Activated CD8-positive, alpha-beta memory T cell treated with anti-CD3 and anti-CD28 coated beads, Interleukin-2, amount 50 U/mL, for 1 hour (primary cell): ENCODE measurements at regions not wholly inside any gene's neighbourhood (a gene's known extent, or its start where the extent isn't known, plus 50 kb on each side); places are given as distances from the start of the nearest gene placed in this dataset.

Source experiments
- DNase-seq: peaks from one replicate; pipeline ENCODE4 v3.0.0-alpha.2; 2020; ENCODE audit errors: extremely low read depth

- no peak for DNase-seq
Measured at GRCh38 chr2:147711031-147711430, 133.8 kb upstream of the ACVR2A start.

GRCh38 chr2:147709655-147710054, 135.2 kb upstream of the ACVR2A start:
- DNase-seq: no peak

DNA sequence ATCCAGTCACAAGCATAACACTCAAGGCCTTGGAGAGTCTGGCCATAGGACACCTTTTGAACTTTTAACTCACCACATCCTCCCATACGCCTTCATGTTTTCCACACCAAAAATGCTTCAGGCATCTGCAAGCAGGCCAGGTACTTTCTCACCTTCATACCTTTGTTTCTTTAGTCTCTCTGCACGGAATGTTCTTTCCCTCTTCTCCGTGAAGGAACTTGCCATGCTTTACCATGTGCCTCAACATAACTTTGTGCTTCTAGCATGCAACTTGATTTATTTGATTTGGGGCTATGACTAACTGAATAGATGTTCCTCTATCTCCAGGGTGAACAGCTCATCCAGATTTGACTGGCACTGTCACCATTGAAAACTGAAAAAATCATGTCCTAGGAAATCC, 141.7 kb upstream of the ACVR2A start:
- no peak for DNase-seq

- no peak for DNase-seq
Measured at GRCh38 chr2:147698166-147698565, 146.7 kb upstream of the ACVR2A start.

DNA sequence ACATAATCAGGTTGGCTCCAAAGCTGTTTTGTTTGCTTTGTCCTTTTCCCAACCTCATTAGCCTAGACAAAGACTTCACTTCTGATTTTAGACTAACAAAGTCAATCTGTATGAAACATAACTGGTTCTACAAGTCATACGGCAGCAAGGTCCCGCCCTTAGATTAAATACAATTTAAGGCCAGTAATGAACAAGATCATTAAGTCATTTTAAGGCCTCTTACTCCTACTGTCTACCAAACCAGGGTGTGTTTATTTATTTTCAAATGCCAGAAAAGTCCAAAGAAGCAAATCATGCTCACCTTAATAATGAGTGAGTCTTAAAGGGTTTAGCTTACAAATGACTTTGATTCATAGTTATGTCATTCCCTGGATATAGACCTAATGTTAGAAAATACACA, 148.4 kb upstream of the ACVR2A start:
- no peak for DNase-seq

DNA sequence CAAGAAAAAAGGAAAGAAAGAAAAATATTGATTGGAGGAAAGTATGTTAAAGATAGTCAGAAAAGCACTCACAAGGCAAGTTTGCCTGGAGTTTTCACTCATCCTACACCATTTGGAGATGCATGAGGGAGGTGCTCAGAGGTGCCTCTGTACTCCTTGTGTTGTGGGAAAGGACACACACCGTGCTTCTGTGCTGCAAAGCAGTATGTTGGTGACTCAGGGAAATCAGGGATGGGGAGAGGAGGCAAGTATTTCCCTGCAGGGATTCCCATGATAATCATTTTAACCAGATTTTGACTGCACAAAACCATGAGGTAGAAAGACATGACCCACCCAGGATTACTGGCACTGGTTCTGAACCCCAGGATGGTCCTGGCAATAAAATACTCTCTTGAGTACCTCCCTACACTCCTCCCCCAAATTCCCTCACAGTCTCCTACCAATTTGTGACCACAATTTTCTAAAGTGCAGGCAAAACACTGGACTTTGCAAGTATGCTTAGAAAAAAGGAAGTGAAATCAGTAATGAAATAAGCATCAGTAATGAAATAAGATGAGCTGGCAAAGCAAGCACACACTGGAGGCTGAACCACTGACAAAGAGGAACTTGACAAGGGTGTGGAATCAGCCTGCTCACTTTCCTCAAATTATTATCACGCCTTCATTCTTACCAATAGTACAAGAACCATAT, 155.5 kb upstream of the ACVR2A start:
- no peak for DNase-seq

GRCh38 chr2:147688242-147688641, 156.6 kb upstream of the ACVR2A start:
- DNase-seq: no peak

- no peak for DNase-seq
Measured at GRCh38 chr2:147686365-147686764, 158.5 kb upstream of the ACVR2A start.

GRCh38 chr2:147684903-147685302, 159.9 kb upstream of the ACVR2A start:
- no peak for DNase-seq

- no peak for DNase-seq
Measured at GRCh38 chr2:147683380-147683779, 161.4 kb upstream of the ACVR2A start.

DNA sequence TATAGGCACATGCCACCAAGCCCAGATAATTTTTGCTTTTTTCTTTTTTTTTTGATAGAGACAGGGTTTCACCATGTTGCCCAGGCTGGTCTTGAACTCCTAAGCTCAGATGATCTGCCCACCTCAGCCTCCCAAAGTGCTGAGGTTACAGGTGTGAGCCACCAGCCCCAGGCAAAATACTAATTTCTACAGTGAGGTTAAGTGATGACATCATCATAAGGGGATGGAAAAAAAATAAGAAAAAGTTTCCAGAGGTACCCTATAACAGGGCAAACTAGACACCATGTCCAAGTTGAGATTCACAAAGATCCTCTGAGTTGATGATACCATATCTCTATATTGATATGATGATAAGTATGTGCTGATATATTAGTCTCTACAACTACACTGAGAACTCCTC, 163.7 kb upstream of the ACVR2A start:
- DNase-seq: no peak

DNA sequence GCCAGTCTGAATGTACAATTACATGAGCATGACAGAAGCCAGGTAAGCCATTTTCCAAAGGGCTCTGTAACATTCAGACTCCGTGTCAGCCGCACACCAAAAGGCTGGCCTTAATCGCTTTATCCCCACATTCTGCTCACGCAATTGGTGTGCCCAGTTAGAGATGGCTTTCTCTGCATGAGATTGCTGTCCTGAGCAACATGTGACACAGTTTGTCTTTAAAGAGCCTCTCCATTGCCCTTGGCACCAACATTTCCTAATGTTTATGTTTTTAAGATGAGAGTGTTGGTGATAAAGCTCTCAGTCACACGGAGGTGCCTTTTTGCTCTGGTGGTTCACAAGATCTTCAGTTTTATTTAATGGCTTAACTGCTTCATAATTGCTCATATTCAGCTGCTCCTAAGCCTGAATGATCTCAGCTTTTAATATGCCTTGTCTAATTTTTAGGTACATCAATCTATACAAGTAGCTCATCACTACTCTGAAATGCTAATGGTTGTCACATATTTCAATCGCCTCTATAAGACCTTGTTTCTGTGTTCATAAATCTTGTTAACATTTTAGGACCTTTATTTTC, 164.8 kb upstream of the ACVR2A start:
- no peak for DNase-seq

- no peak for DNase-seq
Measured at GRCh38 chr2:147679191-147679954, 165.5 kb upstream of the ACVR2A start.

GRCh38 chr2:147665105-147665504, 179.7 kb upstream of the ACVR2A start:
- no peak for DNase-seq

- no peak for DNase-seq
Measured at GRCh38 chr2:147663962-147664361, 180.9 kb upstream of the ACVR2A start.

- DNase-seq: no peak
Measured at GRCh38 chr2:147663153-147663961, 181.5 kb upstream of the ACVR2A start.

GRCh38 chr2:147662221-147662620, 182.6 kb upstream of the ACVR2A start:
- no peak for DNase-seq

DNA sequence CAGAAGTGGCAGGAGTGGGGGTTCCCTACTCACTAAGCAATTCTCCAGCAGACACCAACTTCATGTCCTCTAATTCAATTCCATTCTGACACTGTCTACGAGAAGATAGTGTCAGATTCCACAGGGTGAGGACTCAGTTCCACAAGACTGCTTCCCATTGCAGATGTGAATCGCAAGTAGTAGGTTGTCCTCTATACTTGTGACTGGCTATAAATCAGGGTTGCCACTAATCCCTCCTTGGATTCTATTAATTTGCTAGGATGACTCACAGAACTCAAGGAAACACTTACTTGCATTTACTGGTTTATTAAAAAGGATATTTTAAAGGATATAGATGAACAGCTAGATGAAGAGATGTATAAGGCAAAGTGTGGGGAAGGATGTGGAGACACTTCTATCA, 184.1 kb upstream of the ACVR2A start:
- no peak for DNase-seq

DNA sequence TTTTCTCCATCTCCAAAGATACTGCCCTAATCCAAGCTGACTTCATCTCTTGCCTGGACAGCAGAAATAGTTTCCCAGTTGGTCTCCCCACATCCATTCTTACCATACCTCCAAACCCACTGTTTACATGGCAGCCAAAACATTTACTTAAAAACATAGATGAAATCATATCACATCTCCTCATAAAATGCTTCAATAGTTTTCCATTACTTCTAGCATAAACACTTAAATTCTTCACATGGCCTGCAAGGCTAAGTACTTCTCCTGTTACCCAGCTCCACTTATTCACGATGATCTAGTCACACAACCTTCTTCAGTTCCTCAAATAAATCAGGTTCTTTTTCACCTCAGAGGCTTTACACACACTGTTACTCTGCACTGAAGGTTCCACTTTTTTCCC, 185.8 kb upstream of the ACVR2A start:
- DNase-seq: no peak

DNA sequence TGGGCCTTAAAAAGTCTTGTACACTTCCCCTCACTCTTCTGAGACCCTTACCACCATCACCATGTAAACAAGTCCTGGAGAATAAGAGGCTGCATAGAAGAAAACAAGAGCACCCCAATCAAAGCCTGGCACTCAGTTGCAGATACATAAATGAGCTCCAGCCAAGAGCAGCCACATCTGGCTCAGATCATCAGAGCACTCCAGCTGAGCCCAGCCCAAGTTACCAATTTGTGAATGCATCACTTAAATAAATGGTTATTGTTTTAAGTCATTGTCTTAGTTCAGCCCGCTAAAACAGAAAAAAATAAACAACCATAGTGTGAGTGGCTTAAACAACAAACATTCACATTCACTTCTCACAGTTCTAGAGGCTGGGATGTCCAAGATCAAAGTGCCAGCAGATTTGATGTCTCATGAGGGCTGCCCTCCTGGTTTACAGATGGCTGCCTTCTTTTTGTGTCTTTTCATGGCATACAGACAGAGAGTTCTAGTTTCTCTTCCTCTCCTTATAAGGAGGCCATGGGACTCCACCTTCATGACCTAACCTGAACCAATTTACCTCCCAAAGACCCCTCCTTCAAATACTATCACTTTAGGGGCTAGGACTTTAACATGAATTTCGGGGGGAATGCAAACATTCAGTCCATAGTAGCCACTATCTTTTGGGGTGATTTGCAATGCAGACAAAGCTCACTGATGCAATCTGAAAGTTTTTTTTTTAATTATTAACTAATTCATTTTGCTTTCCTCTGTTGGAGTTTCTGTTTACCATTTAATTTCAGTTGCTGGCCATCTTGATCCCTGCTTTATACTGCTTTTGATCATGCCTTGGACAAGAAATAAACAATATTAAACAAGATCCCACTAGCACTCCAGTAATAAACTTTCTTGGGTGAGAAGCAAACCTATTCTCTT, 187.5 kb upstream of the ACVR2A start:
- DNase-seq: no peak

DNA sequence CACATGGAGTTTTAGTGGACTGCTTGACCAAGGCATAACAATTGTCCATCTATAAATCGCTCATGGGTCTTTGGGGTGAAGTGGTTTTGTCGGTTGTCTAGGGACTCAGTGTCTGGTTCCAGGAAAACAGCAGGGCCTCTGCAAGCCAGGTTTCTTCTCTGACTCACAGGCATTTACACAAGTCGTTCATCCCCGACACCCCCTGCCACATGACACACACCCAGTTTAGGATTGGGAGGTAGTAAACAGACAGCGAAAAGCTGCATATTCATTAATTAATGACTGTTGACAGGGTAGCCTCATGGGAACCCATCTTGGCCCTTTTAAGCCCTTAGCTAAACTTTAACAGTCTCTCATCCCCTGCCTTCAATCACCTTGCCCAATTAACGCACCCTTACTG, 194.8 kb upstream of the ACVR2A start:
- DNase-seq: no peak
